ENCODE measurements at regions not wholly inside any gene's neighbourhood (a gene's known extent, or its start where the extent isn't known, plus 50 kb on each side); places are given as distances from the start of the nearest gene placed in this dataset.

DNA sequence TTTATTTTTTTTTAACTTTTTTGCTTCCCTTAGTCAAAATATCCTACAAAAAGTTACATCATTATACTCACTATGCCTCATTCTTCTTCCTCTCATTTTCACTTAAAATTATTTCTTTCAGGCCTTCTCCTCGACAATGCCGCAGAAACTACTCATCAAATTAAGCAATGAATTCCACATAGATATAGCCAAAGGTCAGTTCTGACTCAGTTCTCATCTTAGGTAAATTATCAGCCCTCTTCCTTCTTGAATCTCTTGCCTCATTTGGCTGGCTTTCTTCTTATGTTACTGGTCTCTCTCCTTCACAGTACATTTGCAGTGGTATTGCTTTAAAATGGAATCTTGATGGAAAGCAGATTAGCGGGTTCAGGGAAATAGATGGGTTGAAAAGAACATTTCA, 260.7 kb upstream of the BRINP3 start:
- Histone ChIP-seq H3K9me3 (replicated peaks; ENCODE audit: low read length) (no peaks in the 10 kb centered on the region), H3K4me1 (ENCODE audit: control insufficient read depth, insufficient read depth, low read length) (no peaks in the 10 kb centered on the region), H3K9ac (ENCODE audit: low read depth, low read length) (no peak overlapping the region), H3K4me3 (ENCODE audit: low read length) (no peak overlapping the region), H3K36me3 (ENCODE audit: insufficient read depth, low read length) (no peaks in the 10 kb centered on the region), H3K4me2 (ENCODE audit: low read length) (no peak overlapping the region), H3K27me3 (ENCODE audit: control insufficient read depth, insufficient read depth, low read length) (no peaks in the 10 kb centered on the region)

DNA sequence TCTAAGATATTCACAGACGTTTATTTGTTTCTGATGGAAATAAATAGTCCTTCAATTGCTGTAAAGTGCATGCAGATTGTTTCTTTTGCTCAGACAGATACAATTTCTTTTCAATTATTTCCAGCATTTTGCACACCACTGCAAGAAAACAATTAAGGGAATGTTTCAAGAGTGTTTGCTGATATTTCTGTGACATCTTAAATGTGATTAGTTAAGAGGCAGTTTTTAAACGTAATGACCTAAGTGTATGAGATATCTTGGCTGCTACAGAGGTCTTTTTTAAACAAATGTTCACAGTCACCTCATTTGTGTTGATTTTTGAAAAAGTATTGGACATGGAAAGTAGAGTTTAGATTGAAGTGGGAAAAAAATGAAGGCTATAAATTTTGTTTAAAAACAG, 262.3 kb upstream of the BRINP3 start:
- H3K9me3 ChIP-seq (replicated peaks; ENCODE audit: low read length) = no peaks in the 10 kb centered on the region
- no peaks in the 10 kb centered on the region for H3K4me1 ChIP-seq (ENCODE audit: control insufficient read depth, insufficient read depth, low read length)
- H3K9ac ChIP-seq (ENCODE audit: low read depth, low read length) = no peak overlapping the region
- no peaks in the 10 kb centered on the region for H3K36me3 ChIP-seq (ENCODE audit: insufficient read depth, low read length)
- H3K27me3 ChIP-seq (ENCODE audit: control insufficient read depth, insufficient read depth, low read length) = no peaks in the 10 kb centered on the region
- H3K4me3 ChIP-seq (ENCODE audit: low read length) = no peak overlapping the region
- no peak overlapping the region for H3K4me2 ChIP-seq (ENCODE audit: low read length)

GRCh38 chr1:190747704-190748103, 270.0 kb upstream of the BRINP3 start:
- H3K4me3 ChIP-seq (ENCODE audit: low read length) = no peak overlapping the region
- no peak overlapping the region for H3K4me2 ChIP-seq (ENCODE audit: low read length)
- no peaks in the 10 kb centered on the region for H3K4me1 ChIP-seq (ENCODE audit: control insufficient read depth, insufficient read depth, low read length)
- no peaks in the 10 kb centered on the region for H3K27me3 ChIP-seq (ENCODE audit: control insufficient read depth, insufficient read depth, low read length)
- H3K9ac ChIP-seq (ENCODE audit: low read depth, low read length) = no peak overlapping the region
- no peaks in the 10 kb centered on the region for H3K9me3 ChIP-seq (replicated peaks; ENCODE audit: low read length)
- no peaks in the 10 kb centered on the region for H3K36me3 ChIP-seq (ENCODE audit: insufficient read depth, low read length)

GRCh38 chr1:190752131-190752530, 274.5 kb upstream of the BRINP3 start:
- Histone ChIP-seq H3K4me1 (ENCODE audit: control insufficient read depth, insufficient read depth, low read length) (no peaks in the 10 kb centered on the region), H3K36me3 (ENCODE audit: insufficient read depth, low read length) (no peaks in the 10 kb centered on the region), H3K9ac (ENCODE audit: low read depth, low read length) (no peak overlapping the region), H3K9me3 (replicated peaks; ENCODE audit: low read length) (no peaks in the 10 kb centered on the region), H3K27me3 (ENCODE audit: control insufficient read depth, insufficient read depth, low read length) (no peaks in the 10 kb centered on the region), H3K4me3 (ENCODE audit: low read length) (no peak overlapping the region), H3K4me2 (ENCODE audit: low read length) (no peak overlapping the region)

GRCh38 chr1:190754666-190755065, 277.0 kb upstream of the BRINP3 start:
- no peak overlapping the region for H3K9ac ChIP-seq (ENCODE audit: low read depth, low read length)
- H3K9me3 ChIP-seq (replicated peaks; ENCODE audit: low read length) = no peaks in the 10 kb centered on the region
- H3K27me3 ChIP-seq (ENCODE audit: control insufficient read depth, insufficient read depth, low read length) = no peaks in the 10 kb centered on the region
- H3K4me3 ChIP-seq (ENCODE audit: low read length) = no peak overlapping the region
- no peak overlapping the region for H3K4me2 ChIP-seq (ENCODE audit: low read length)
- H3K36me3 ChIP-seq (ENCODE audit: insufficient read depth, low read length) = no peaks in the 10 kb centered on the region
- H3K4me1 ChIP-seq (ENCODE audit: control insufficient read depth, insufficient read depth, low read length) = no peaks in the 10 kb centered on the region

- Histone ChIP-seq H3K36me3 (ENCODE audit: insufficient read depth, low read length) (no peaks in the 10 kb centered on the region), H3K9me3 (replicated peaks; ENCODE audit: low read length) (no peaks in the 10 kb centered on the region), H3K4me2 (ENCODE audit: low read length) (no peak overlapping the region), H3K4me1 (ENCODE audit: control insufficient read depth, insufficient read depth, low read length) (no peaks in the 10 kb centered on the region), H3K27me3 (ENCODE audit: control insufficient read depth, insufficient read depth, low read length) (no peaks in the 10 kb centered on the region), H3K4me3 (ENCODE audit: low read length) (no peak overlapping the region), H3K9ac (ENCODE audit: low read depth, low read length) (no peak overlapping the region)
Measured at GRCh38 chr1:190759807-190760206, 282.1 kb upstream of the BRINP3 start.

DNA sequence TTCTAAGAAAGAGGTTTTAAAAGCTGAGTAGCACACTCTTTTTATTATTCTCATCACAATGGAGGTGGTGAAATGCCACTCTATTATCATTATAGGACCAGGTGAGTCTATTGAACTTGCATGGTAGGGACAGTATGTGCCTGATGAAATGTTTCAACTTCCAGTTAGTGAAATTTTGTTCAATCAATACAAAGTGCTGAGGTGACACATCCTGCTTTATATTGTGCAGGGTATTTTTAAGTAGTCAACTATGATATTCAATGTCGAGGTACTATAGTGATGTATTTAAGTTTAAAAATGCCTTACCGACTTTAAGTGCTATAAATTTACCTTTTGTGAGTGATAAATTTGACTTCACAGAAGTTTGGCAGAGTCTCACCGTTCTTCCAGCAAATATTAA, 284.7 kb upstream of the BRINP3 start:
- H3K4me3 ChIP-seq (ENCODE audit: low read length) = no peak overlapping the region
- no peaks in the 10 kb centered on the region for H3K36me3 ChIP-seq (ENCODE audit: insufficient read depth, low read length)
- H3K4me1 ChIP-seq (ENCODE audit: control insufficient read depth, insufficient read depth, low read length) = no peaks in the 10 kb centered on the region
- no peaks in the 10 kb centered on the region for H3K27me3 ChIP-seq (ENCODE audit: control insufficient read depth, insufficient read depth, low read length)
- no peaks in the 10 kb centered on the region for H3K9me3 ChIP-seq (replicated peaks; ENCODE audit: low read length)
- no peak overlapping the region for H3K4me2 ChIP-seq (ENCODE audit: low read length)
- H3K9ac ChIP-seq (ENCODE audit: low read depth, low read length) = no peak overlapping the region

DNA sequence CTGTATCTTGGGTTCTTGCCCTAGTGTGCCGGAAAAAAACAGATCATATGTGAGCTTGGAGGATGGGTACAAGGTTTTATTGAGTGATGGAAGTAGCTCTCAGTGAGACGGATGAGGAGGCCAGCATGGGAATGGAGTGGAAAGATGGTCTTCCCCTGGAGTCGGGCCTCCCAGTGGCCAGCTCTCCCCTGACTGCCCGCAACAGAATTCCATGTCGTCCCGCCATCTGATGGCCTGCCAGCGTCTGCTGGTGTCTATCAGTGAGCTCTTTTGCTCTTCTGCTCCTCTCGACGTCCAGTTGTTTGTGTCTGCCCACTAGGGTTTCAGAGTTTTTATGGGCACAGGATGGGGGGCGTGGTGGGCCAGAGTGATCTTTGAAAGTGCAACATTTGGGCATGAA, 315.2 kb upstream of the BRINP3 start:
- H3K27me3 ChIP-seq (ENCODE audit: control insufficient read depth, insufficient read depth, low read length) = no peaks in the 10 kb centered on the region
- H3K9me3 ChIP-seq (replicated peaks; ENCODE audit: low read length) = peaks cover 11% of the 10 kb centered on the region
- no peak overlapping the region for H3K4me3 ChIP-seq (ENCODE audit: low read length)
- no peak overlapping the region for H3K9ac ChIP-seq (ENCODE audit: low read depth, low read length)
- no peak overlapping the region for H3K4me2 ChIP-seq (ENCODE audit: low read length)
- H3K4me1 ChIP-seq (ENCODE audit: control insufficient read depth, insufficient read depth, low read length) = no peaks in the 10 kb centered on the region
- no peaks in the 10 kb centered on the region for H3K36me3 ChIP-seq (ENCODE audit: insufficient read depth, low read length)

DNA sequence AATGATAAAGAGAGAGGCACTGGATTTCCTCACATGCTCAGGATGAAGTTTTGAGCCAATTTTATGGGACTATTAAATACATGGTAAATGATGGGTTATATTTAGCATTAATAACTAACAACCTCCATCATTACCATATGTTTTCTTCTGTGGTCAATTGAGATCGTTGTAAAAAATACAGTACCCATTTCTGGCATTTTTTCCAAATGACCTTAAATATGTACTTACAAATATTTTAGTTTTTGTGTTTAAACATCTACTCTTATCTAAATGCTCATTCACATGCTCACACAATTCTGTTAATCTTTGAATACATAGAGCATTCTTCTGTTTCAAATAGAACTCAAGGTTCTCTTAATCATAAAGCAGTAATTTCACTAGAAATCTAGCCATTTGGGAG, 330.0 kb upstream of the BRINP3 start:
- Histone ChIP-seq H3K4me1 (ENCODE audit: control insufficient read depth, insufficient read depth, low read length) (no peaks in the 10 kb centered on the region), H3K27me3 (ENCODE audit: control insufficient read depth, insufficient read depth, low read length) (no peaks in the 10 kb centered on the region), H3K36me3 (ENCODE audit: insufficient read depth, low read length) (no peaks in the 10 kb centered on the region), H3K4me3 (ENCODE audit: low read length) (no peak overlapping the region), H3K4me2 (ENCODE audit: low read length) (no peak overlapping the region), H3K9me3 (replicated peaks; ENCODE audit: low read length) (peaks cover 6% of the 10 kb centered on the region), H3K9ac (ENCODE audit: low read depth, low read length) (no peak overlapping the region)

GRCh38 chr1:190808035-190808434, 330.4 kb upstream of the BRINP3 start:
- H3K4me3 ChIP-seq (ENCODE audit: low read length) = no peak overlapping the region
- H3K4me2 ChIP-seq (ENCODE audit: low read length) = no peak overlapping the region
- H3K36me3 ChIP-seq (ENCODE audit: insufficient read depth, low read length) = no peaks in the 10 kb centered on the region
- H3K27me3 ChIP-seq (ENCODE audit: control insufficient read depth, insufficient read depth, low read length) = no peaks in the 10 kb centered on the region
- peaks cover 6% of the 10 kb centered on the region for H3K9me3 ChIP-seq (replicated peaks; ENCODE audit: low read length)
- H3K4me1 ChIP-seq (ENCODE audit: control insufficient read depth, insufficient read depth, low read length) = no peaks in the 10 kb centered on the region
- H3K9ac ChIP-seq (ENCODE audit: low read depth, low read length) = no peak overlapping the region

DNA sequence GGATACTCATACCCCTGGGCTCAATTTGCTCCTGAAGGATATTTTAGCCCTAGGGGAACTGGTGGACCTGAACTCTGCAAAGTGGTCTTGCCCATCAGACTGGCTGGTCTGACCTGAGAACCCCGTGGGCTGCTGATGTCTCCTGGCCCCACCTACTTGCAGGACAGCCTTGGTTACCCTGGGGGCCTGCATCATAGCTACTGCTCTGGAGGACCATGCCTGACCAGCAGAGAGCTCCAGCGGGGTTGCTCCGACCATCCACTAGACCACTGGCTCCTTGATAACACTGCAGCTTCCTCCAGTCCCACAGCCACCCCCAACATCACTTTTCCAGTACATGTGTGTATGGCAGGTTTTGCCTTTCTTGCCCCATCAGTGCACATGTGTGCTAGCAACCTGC, 331.6 kb upstream of the BRINP3 start:
- Histone ChIP-seq H3K36me3 (ENCODE audit: insufficient read depth, low read length) (no peaks in the 10 kb centered on the region), H3K4me3 (ENCODE audit: low read length) (no peak overlapping the region), H3K9me3 (replicated peaks; ENCODE audit: low read length) (peaks cover 6% of the 10 kb centered on the region), H3K9ac (ENCODE audit: low read depth, low read length) (no peak overlapping the region), H3K4me1 (ENCODE audit: control insufficient read depth, insufficient read depth, low read length) (no peaks in the 10 kb centered on the region), H3K27me3 (ENCODE audit: control insufficient read depth, insufficient read depth, low read length) (no peaks in the 10 kb centered on the region), H3K4me2 (ENCODE audit: low read length) (no peak overlapping the region)

DNA sequence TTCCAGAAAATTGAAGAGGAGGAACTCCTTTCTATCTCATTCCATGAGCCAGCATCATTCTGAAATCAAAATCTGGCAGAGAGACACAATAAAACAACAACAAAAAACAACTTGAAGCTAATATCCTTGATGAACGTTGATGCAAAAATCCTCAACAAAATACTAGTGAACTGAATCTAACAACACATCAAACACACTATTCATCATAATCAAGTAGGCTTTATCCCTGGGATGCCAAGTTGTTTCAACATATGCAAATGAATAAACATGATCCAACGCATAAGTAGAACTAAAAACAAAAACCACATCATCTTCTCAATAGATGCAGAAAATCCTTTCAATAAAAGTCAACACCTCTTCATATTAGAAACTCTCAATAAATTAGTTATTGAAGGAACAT, 335.3 kb upstream of the BRINP3 start:
- Histone ChIP-seq H3K4me1 (ENCODE audit: control insufficient read depth, insufficient read depth, low read length) (no peaks in the 10 kb centered on the region), H3K27me3 (ENCODE audit: control insufficient read depth, insufficient read depth, low read length) (no peaks in the 10 kb centered on the region), H3K9ac (ENCODE audit: low read depth, low read length) (no peak overlapping the region), H3K36me3 (ENCODE audit: insufficient read depth, low read length) (no peaks in the 10 kb centered on the region), H3K4me2 (ENCODE audit: low read length) (no peak overlapping the region), H3K9me3 (replicated peaks; ENCODE audit: low read length) (peaks cover 10% of the 10 kb centered on the region), H3K4me3 (ENCODE audit: low read length) (no peak overlapping the region)

Data from skeletal muscle satellite cell (primary cell).